ENCODE measurements at regions not wholly inside any gene's neighbourhood (a gene's known extent, or its start where the extent isn't known, plus 50 kb on each side); places are given as distances from the start of the nearest gene placed in this dataset.

DNA sequence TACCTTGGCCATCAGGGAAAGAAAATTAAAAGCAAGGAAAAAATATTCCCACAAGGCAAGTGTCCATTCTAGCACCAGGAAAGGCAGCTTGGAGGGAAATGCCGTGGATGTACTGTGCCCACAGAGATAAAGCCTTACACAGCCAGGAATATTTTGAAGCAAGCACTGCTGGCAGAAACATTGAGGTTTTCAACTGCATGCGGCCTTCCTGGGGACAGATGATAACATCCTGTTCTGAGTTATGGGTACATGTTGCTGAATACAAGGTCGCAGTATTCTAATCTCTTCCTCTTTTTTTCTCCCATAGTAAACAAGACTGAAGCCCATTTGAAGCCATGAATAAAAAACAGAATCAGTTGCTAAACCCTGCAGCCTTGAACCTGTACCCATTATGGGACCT is 197.1 kb downstream of the BTG1 start:
- DNase-seq, result no peak
- intact Hi-C loops (cut with DNase I), result no loop called here

DNA sequence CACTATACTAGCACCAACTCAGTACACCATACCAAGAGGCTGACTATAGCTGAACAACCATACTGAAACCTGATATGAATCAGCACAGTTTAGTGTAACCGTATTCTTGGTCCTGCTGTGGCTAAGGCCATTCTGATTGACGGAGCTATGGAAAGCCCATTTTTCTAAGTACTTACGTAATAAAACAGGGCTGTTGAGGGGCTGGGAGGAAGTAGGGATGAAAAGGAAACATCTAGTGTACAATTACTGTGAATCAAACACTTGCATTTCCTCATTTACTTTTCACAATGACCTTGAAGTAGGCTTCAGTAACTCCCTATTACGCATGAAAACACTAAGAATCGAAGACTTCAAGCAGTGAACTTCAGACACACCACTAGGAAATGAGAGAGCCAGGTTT is 198.2 kb downstream of the BTG1 start:
- no peak for DNase-seq
- intact Hi-C loops (cut with DNase I), result no loop called here
- ATAC-seq, result no peak

More for the DNA sequence above, 197.1 kb downstream of the BTG1 start:
- ATAC-seq, result peak in 1 of 2 donors; percentile 34

DNA sequence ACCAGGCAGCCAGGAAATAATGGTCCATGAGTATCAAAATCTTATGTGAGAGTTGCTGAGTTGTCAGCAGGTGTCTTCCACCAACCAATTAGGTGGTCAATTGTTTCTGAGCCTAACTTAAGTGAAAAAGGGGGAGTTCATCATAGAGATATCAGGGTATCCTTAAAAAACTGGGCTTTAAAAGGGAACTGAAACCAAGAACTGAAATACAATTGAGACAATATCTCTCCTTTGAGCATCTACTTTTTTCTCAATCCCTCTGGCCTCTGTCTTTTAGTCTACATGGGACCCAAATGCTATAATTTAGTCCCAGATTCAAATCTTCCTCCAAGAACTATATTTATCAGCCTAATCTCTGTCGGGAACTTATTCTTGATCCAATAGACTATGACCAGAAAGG is 201.0 kb downstream of the BTG1 start:
- DNase-seq (no peak), ATAC-seq (no peak)
- intact Hi-C loops (cut with DNase I), result no loop called here

DNA sequence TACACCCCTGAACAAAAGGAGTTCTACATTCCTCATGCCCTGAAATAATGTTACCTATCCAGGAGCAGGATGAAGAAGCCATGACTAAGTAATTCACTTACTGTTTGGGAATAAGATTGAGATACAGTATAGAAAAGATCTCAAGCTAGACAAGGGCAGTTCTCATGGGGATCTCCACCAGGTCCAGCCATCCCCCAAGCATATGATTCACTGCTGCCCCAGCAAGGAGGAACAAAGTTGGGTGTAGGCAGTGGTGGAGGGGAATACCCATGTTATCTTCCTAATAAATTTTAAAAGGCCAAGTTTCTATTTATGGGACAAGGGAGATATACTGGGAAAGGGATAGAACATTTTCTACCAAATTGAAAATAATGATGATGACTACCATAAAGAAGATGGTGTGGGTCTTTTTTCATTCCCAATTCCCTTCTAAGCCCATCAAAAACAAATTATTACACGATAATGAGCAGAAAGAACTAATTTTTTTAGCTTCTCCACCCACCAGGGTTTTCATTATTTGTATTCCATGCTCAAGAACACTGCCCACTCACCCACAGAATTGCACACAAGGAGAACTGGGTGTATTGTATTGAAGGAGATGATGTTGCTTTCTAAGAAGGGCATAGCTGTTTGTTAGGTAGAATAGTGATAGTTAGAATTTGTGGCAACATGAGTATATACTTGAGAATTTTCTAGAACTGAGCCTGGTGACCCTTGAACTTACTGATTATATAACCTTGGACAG is 204.6 kb downstream of the BTG1 start:
- ATAC-seq (no peak), DNase-seq (no peak)
- intact Hi-C loops (cut with DNase I), result no loop called here

DNA sequence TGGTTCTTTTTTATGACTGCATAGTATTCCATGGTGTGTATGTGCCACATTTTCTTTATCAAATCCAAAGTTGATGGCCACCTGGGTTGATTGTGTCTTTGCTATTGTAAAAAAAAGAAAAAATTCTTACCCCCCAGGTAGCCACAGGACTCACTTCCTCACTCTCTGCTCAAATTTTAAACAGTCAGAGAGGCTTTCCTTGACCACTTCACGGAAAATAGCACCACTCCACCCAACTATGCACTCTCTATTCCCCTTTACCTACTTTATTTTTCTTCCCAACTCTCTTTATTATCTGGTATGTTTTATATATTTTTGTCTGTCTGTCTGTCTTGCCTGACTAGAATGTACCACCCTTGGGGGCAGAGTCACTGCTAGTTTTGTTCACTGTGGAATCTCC is 205.3 kb downstream of the BTG1 start:
- DNase-seq (no peak), ATAC-seq (no peak)
- intact Hi-C loops (cut with DNase I), result no loop called here

DNA sequence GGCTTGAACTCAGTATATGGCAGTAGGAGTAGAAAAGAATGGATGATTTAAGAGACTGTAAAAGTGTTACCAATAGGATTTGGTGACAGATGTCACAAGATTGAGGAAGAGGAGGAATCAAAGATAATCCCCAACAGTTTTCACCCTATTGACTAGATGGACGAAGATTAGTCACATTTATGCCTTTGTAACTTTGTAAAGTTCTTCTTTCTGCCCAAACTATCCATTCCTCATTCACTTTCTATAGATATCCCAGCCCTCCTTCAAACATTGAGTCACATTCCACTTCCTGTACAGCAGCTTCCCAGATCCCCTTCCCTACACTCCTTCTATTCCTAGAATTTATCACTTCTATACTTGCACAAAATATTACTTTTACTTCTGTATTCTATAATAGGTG is 207.9 kb downstream of the BTG1 start:
- ATAC-seq (no peak), DNase-seq (no peak)
- intact Hi-C loops (cut with DNase I), result no loop called here

DNA sequence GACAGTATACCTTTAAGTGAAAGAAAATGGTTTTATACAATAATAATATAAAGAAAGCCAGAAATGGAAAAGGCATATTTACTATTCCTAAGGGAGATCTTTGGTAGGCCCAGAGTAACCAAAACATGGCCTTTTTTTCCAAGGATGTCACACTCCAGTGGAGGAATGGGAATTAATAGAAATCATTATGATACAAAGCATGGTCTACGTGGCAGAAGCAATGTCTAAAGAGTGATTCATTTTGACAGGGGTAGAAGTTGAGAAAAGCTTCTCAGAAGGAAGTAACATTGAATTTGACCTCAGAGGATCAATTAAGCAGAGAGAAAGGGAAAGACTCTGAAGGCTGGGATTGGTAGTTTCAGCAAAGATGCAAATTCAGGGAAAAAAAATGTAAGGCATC is 208.6 kb downstream of the BTG1 start:
- ATAC-seq (no peak), DNase-seq (no peak)
- intact Hi-C loops (cut with DNase I), result no loop called here

DNA sequence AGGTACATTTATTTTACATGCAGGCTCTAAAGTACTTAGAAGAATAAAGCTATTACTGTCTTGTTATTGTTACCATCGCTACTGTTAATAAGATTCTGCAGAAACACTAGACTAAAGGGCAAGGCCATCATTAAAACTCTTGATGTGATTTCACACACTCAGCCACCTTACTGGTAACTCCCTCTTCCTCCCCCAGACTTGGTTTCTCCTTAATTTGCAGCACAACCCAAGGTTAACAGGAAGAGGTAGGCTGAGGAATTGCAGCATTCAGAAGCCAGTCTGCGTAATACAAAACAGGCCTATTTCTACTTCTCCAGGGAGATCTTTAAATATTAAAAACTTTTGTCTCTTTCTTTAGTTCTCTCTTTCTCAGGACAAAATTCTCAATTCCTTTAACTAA is 210.3 kb downstream of the BTG1 start:
- intact Hi-C loops (cut with DNase I), result no loop called here
- ATAC-seq (no peak), DNase-seq (no peak)

DNA sequence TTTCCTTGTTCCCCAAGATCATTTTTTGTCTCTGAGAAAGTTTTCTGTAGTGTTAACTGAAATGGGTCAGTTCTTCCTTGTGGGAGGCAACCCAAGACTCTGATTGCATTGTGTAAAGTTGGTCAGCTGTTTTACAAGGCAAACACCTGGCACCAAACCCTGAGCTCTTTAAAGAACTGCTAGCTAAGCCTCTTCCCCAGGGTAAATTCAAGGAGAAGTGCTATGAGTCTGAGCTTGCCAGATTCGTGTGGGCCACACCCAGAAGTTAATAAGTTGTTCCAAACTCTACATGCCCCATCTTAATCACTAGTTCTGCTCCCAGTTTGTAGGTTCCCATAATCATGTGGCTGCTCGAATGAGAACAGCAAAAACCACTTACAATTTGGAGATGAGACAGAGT is 214.5 kb downstream of the BTG1 start:
- DNase-seq, result no peak
- intact Hi-C loops (cut with DNase I), result no loop called here
- ATAC-seq, result peak; percentile 61 to 67

DNA sequence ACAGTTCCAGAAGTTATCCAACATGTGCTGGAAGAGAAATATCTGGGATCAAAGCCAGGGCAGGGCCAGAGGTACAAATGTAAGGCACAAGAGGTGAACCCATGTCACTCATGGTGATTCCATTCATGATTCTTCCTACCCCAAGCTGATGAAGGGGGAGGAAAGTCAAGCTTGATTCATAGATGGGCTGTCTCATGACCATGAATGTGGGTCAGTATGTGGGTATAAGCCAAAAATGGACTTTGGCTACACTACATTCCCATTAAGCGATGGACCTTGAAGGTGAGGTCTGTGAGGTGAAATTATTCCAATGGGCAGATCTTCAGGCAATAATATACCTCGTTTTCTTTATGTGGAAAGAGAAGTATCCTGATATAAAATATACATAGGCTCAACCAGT is 217.1 kb downstream of the BTG1 start:
- intact Hi-C loops (cut with DNase I), result no loop called here
- no peak for ATAC-seq
- DNase-seq, result no peak

DNA sequence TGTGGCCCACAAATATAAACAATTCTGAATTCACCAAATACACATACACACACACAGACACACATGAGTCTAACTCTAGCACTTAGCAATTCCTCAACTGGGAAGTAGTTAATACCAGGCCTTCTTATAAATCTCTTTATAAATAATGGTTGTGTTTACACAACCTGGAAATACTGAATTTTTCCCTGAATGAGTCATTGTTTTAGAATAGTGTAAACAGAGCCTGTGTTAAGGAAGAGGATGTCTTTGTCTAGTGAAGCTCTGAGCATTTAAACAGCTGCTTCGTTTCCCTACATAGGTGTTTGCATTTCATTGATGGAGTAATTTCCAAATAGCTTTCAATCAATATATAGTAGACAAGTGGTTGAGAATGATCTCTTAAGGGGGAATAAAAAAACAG is 218.8 kb downstream of the BTG1 start:
- no peak for ATAC-seq

DNA sequence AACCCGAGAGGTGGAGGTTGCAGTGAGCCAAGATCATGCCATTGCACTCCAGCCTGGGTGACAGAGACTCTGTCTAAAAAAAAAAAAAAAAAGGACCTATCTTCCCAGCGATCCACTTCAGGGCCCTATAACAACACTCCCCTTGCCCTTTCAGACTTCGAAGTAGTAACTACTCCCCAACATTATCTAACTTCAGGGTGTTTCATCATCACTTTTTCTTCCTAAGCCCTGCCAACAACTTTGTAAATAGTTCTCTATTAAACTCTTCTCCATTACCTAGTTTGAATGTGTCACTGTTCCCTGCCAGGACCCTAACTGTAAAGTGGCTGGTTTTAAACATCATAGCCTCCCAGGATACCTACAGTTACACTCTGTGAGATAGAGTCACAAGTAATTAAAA is 220.8 kb downstream of the BTG1 start:
- no peak for ATAC-seq
- intact Hi-C loops (cut with DNase I), result no loop called here
- DNase-seq, result no peak

More for the DNA sequence above, 218.8 kb downstream of the BTG1 start:
- DNase-seq, result no peak
- intact Hi-C loops (cut with DNase I), result no loop called here

DNA sequence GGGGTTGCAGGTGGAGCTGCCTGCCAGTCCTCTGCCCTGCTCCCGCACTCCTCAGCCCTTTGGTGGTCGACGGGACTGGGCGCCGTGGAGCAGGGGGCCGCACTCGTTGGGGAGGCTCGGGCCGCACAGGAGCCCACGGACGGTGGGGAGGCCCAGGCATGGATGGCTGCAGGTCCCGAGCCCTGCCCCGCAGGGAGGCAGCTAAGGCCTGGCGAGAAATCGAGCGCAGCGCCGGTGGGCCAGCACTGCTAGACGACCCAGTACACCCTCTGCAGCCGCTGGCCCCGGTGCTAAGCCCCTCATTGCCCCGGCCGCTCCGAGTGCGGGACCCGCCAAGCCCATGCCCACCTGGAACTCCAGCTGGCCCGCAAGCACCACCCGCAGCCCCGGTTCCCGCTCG is 221.8 kb downstream of the BTG1 start:
- DNase-seq, result peak; percentile 21
- ATAC-seq, result no peak
- intact Hi-C loops (cut with DNase I), result no loop called here

DNA sequence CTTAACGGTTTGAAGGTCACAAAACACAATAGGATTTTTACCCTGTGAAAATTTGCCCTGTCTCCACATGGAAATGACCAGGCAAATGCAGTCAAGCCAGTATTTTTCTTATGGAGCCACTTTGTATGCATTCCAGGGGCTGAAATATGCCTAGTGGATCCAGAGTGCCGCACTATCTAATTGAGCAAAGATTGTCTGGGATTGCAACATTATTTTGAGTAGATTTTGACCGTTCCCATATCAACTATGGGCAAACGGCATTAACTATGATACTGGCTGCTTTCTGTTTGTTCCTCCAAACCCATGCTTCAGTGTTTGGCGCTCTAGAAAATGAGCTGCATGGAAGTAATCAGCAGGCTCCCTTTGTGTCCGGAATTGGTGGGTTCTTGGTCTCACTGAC is 223.0 kb downstream of the BTG1 start:
- DNase-seq (no peak), ATAC-seq (no peak)
- intact Hi-C loops (cut with DNase I), result no loop called here

DNA sequence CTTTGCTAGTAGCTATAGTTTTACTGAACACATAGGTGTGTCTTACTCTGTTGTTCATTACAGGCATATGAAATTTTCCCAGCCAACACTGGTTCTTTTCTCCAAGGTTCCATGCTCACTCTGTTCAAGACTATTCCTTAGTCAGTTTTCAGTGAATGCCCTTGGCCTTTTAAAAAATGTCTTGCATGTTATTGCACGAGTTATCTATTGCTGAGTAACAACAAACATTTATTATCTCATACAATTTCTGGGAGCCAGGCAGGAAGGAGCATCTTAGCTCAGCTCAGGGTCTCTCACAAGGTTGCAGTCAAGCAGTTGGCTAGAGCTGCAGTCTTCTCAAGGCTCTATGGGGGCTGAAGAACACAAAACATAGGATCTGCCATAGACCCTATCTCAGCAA is 223.5 kb downstream of the BTG1 start:
- DNase-seq (no peak), ATAC-seq (no peak)
- intact Hi-C loops (cut with DNase I), result no loop called here

DNA sequence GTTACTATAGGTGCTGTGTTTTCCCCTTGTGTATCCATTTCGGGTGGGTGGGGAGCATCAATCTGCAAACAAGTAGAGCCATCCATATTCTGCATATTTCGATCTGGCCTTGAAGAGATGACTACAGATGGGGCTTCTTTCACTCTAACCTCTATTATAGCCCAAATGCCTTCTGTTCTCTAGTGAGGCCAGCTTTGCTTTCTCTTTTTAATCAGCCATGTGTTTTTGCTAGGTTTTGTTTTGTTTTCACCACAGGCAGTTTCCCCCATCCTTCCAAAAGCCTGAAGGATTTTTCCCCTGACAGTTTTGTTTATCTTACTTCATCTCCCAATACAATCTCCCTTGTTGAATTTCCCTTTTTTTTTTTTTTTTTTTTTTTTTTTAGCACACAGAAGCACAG is 224.1 kb downstream of the BTG1 start:
- no peak for ATAC-seq
- DNase-seq, result no peak
- intact Hi-C loops (cut with DNase I), result no loop called here

DNA sequence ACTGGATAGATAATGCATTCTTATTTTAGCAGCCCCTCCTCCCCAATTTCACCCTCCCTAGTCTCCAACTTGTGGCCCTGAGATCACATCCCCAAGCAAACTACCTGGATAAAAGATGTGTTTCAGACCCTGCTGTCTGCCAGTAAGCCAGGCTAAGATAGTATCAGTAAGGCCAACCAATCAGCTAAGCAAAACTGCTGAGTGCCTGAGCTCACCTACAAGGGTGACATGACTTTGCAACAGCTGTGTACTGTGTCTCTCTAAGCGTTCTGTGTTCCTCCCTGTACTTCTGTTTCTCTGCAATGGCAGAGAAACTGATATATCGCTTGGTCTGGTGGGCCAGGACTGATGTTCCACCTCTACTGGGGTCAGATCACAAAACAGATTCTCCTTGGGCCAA is 224.9 kb downstream of the BTG1 start:
- intact Hi-C loops (cut with DNase I), result no loop called here
- DNase-seq (no peak), ATAC-seq (no peak)

DNA sequence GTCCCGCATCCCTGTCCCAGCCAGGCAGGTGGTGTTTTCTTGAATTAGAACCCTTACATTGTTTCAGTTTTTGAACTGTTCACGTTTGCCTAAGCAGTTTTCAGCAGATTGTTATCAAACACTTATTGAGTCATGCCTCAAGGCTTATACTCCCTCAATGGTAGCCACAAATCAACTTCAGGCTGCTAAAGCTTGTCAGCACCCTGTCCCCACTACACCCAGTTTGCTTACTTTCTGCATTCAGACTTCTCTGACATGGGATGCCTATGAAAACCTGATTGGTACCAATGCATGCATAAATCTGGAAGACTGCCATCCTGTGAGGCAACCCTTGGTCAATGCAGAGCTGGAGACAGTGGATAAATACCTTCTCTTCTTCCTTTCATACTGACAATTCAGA is 225.4 kb downstream of the BTG1 start:
- DNase-seq (no peak), ATAC-seq (no peak)
- intact Hi-C loops (cut with DNase I), result no loop called here

DNA sequence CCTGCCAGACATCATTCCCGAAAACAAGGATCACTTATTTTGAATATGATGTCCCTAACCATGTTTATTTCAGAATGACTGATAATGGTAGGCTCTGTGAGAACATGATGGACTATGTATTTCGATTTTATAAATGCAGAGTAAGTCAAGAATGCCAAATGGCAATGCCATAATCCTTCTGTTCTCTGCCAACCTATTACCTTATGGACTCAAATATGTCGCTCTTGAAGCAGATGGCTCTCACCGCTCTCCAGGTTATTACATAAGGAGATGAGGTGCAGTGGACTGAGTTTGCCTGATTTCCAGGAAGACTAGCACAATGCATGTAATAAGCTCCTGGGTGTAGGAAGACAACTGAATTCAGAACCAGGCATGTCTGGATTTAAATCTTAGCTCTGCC is 227.2 kb downstream of the BTG1 start:
- ATAC-seq (no peak), DNase-seq (no peak)
- intact Hi-C loops (cut with DNase I), result no loop called here

DNA sequence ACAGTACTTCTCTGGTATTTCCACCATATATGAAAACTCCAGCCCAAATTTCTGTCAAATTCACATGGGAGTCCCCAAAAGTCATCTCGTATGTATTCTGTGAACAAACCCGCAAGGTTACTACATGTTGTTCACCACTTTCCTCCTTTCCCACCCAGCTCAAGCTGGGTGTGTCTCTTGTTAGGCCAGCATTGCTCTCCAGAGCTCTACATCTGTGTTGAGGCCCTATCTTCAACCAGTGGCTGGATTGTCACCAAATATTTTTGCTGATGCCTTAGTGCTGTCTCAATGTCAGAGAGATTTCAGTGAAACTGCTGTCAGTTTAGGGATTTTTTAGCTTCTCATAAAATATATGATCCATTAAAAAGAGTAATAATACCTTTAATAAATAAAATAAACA is 230.9 kb downstream of the BTG1 start:
- intact Hi-C loops (cut with DNase I), result no loop called here
- no peak for ATAC-seq

DNA sequence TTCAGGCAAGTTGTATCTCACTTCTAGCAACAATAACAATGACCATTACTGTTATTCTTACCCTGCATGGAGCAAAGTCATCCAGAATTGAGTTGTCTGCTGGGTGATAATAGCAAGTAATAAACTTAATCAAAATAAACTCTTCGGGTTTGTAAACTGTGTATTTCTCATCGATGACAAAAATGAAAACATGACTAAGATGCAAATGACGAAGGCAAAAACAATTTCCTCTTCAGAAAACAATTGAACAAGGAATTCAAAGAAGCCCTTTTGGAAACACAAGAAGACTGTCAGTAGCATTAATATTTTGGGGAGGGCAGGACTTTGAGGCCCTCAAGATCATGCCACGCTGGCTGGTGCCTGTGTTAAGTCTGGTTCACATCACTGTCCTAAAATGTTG is 232.0 kb downstream of the BTG1 start:
- no peak for ATAC-seq
- DNase-seq, result no peak
- intact Hi-C loops (cut with DNase I), result no loop called here

More for the DNA sequence above, 230.9 kb downstream of the BTG1 start:
- DNase-seq, result no peak

DNA sequence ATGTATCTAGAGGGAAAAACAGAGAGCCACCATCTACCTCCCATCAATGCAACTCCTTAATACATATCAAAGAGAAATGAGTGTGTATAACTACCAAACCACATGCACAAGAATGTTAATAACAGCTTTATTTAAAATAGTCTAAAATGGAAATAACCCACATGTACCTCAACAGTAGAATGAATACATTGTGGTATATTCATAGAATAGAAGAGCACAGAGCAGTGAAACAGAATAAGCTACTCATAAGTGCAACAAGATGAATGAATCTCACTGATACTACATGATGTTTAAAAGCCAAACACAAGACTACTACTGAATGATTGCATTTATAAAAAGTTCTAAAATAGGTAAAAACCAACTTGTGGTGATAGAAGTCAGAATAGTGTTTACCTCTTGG is 232.5 kb downstream of the BTG1 start:
- intact Hi-C loops (cut with DNase I), result no loop called here
- DNase-seq (no peak), ATAC-seq (no peak)
